Hindlimb muscle (tissue), 1 donor: ENCODE measurements at regions not wholly inside any gene's neighbourhood (a gene's known extent, or its start where the extent isn't known, plus 50 kb on each side); places are given as distances from the start of the nearest gene placed in this dataset.
"Not testable (repeated sequence)": the region's sequence is repeated elsewhere in the genome, so short reads cannot be mapped to it uniquely, and the experiment has no call there.

Experiments used
- DNase-seq: peaks from one replicate; pipeline ENCODE4 v3.0.0-alpha.2; 2013

- no peak for DNase-seq
Measured at GRCh38 chr7:55304018-55304762, 60.9 kb upstream of the LANCL2 start.

GRCh38 chr7:55305135-55305534 lies 60.0 kb upstream of the LANCL2 start:
- DNase-seq = no peak

- no peak for DNase-seq
Measured at GRCh38 chr7:55306331-55306730, 58.8 kb upstream of the LANCL2 start.

- DNase-seq = no peak
Measured at GRCh38 chr7:55307123-55307916, 57.8 kb upstream of the LANCL2 start.

GRCh38 chr7:55308186-55308929 lies 56.8 kb upstream of the LANCL2 start:
- no peak for DNase-seq

GRCh38 chr7:55309040-55309991 lies 55.8 kb upstream of the LANCL2 start:
- no peak for DNase-seq

GRCh38 chr7:55310287-55311025 lies 54.7 kb upstream of the LANCL2 start:
- no peak for DNase-seq

- DNase-seq = not testable (repeated sequence)
Measured at GRCh38 chr7:55311892-55312291, 53.2 kb upstream of the LANCL2 start.

- not testable (repeated sequence) for DNase-seq
Measured at GRCh38 chr7:55313671-55314070, 51.5 kb upstream of the LANCL2 start.

- DNase-seq = no peak
Measured at GRCh38 chr7:55314967-55315366, 50.2 kb upstream of the LANCL2 start.
